LNCAP (cell line): ENCODE measurements at regions not wholly inside any gene's neighbourhood (a gene's known extent, or its start where the extent isn't known, plus 50 kb on each side); places are given as distances from the start of the nearest gene placed in this dataset.

ENCODE experiments used
- CTCF ChIP-seq: fragments of 450-650 bp; IDR thresholded peaks from 2 replicates; pipeline ENCODE4 v1.5.1; 2017; ENCODE audit warnings: mild to moderate bottlenecking

- TF ChIP-seq CTCF: no peak
Measured at GRCh38 chr3:124560666-124561215, 169.5 kb upstream of the UMPS start.

- no peak for TF ChIP-seq CTCF
Measured at GRCh38 chr3:124562769-124563168, 167.5 kb upstream of the UMPS start.

- TF ChIP-seq CTCF: no peak
Measured at GRCh38 chr3:124563376-124563775, 166.9 kb upstream of the UMPS start.

GRCh38 chr3:124565013-124565412 lies 165.2 kb upstream of the UMPS start:
- TF ChIP-seq CTCF: peak; percentile 78

GRCh38 chr3:124565551-124565950 lies 164.7 kb upstream of the UMPS start:
- no peak for TF ChIP-seq CTCF

GRCh38 chr3:124566701-124567100 lies 163.6 kb upstream of the UMPS start:
- no peak for TF ChIP-seq CTCF

- TF ChIP-seq CTCF: no peak
Measured at GRCh38 chr3:124567179-124567578, 163.1 kb upstream of the UMPS start.

- no peak for TF ChIP-seq CTCF
Measured at GRCh38 chr3:124569761-124570160, 160.5 kb upstream of the UMPS start.
